SH-SY5Y (cell line): ENCODE measurements at regions not wholly inside any gene's neighbourhood (a gene's known extent, or its start where the extent isn't known, plus 50 kb on each side); places are given as distances from the start of the nearest gene placed in this dataset.

Experiments
- GATA2 ChIP-seq: IDR thresholded peaks from 2 replicates; pipeline ENCODE4 v1.6.1; 2011; ENCODE audit warnings: mild to moderate bottlenecking, low read depth, low read length
- GATA3 ChIP-seq: IDR thresholded peaks from 2 replicates; pipeline ENCODE4 v1.6.1; 2011; ENCODE audit warnings: low read depth, mild to moderate bottlenecking, low read length, moderate library complexity

DNA sequence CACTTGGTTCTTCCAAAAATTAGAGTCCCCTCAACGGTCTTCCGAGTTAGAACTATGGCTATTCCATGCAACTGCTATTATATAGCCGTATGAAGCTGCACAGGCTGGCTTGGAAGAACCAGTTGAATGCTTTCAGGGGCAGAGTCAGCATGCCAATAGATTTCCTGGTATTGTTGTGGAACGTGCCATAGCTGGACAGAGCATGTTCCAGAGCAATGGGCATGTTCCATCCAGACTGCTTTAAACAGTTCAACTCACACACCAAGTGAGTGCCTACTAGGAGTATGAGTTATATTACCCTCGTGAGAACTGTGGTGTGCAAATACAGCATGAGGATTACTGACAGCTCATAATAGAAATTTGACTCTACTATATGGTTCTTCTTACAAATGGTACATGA is 682.0 kb downstream of the SATB2 start:
- TF ChIP-seq GATA3 (no peak), GATA2 (no peak)

- TF ChIP-seq GATA3 (no peak), GATA2 (no peak)
Observed at GRCh38 chr2:198774576-198774975, 683.2 kb downstream of the SATB2 start.

DNA sequence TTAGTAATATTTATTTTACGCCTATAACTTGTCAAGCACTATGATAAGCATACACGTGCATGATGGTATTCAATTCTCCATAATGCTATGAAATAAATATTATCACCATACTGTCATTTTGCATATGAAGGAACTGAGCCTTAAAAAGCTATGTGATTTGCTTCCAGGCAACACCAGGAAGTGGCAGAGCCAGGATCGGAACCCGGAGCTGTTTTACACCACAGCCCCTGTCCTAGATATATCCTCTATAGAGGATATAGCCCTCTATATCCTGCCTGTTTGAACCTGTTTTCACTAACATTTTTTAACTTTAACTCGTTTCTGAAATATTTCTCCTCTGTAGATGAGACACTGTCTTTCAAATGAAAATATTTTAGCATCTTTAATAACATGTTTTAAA is 690.0 kb downstream of the SATB2 start:
- no peak for TF ChIP-seq GATA2

DNA sequence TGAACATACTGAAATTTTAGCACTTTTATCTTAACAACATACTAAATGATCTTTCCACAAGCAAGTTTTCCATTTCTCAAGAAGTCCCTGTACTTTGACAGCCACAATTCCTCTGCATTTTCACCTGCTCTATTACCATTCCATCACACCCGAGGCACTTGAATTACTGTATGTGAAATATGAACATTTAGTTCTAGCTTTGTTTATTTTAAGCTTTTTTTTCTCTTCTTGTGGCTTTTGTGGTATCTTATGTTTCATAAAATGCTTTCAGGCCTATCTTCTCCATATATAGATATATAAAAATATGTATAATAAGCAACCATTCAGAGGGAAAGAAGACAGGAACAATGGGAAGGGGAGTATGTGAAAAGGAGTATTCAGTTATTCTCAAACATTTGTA is 693.9 kb downstream of the SATB2 start:
- TF ChIP-seq GATA2 (no peak), GATA3 (no peak)

DNA sequence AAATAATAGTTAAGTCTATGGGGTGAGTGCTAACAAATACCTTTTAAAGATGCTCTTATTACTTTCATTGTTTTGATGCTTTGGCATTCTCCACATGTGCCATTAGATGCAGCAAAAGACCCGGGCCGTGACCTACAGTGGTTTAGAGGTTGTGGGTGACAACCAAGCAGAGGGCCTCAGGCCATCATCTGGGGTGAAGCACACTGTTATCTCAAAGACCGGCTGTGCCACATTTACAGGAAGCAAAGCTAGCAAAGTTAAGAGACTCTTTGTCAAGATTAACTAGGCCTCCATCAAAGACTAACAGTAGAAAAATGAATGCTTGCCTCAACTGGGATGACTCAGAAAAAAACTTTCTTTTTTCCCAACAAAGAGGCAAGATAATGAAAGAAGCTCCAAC is 695.3 kb downstream of the SATB2 start:
- TF ChIP-seq GATA2 (no peak), GATA3 (no peak)

GRCh38 chr2:198757069-198757468 is 700.7 kb downstream of the SATB2 start:
- TF ChIP-seq GATA3 (no peak), GATA2 (no peak)

GRCh38 chr2:198756166-198756565 is 701.6 kb downstream of the SATB2 start:
- TF ChIP-seq GATA2 (no peak), GATA3 (peak; percentile 63; the same call in 1 of the 2 replicates)

DNA sequence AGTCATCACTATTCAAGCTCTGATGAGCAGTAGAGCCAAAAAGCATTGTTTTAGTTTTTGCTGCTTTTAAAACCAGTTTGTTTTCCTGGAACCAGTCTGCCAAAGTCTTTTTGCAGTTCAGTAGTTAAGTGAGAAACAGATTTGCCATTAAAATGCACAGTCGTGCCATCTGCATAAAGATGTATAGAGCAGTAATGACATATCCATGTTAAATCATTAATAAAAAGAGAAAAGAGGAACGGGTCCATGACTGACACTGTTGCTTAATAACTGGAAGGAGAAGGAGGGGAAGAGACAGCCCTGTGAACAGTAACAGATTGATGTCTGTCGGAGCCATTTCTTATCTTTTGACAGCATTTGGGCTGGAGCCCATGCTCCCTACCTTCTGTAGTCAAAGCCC is 704.6 kb downstream of the SATB2 start:
- TF ChIP-seq GATA2 (no peak), GATA3 (no peak)

DNA sequence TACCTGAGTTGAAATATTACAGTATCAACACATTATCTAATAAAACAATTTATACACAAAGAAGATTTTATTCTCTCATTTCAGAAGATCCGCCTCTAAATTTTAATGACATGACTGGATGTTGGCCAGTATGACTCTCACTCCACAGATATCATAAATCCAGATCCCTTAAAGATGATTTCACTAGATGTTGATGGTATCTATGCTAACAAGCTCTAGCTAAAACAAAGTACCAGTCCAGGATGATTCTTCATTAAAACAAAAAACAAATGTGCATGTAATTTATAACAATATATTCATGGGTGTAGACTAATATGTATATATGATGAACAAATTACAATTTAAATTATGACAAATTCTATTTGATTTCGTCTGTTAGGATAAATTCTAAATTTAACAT is 708.4 kb downstream of the SATB2 start:
- TF ChIP-seq GATA3 (0 out of 2 replicates have a peak, but pooled peaks have one; percentile 18), GATA2 (no peak)

DNA sequence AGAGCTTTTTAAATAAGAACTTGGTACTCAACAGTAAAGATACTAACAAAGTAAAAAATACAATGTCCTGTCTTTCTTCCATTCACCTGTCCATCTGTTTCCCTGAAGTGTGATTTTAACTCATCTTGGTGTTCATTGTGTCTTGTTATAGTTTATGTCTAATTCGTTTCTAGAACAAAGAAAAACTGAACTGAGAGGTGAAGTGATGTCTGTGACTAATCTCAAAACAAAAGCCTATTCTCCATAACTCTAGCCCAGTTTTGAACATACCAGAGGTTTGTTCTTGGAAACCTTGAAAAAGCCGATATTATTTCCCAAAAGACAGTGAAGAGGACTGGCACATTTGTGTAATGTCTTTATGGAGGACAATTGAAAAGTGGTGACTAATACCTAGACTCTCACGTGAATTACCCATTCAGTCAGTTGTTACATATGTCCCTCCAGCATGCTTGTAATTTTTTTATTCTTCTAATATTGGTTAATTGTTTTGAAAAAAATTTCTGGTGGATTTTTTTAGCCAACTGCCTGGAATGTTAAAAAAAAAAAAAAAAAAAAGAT is 725.8 kb downstream of the SATB2 start:
- no peak for TF ChIP-seq GATA2
- no peak for TF ChIP-seq GATA3

- no peak for TF ChIP-seq GATA3
- no peak for TF ChIP-seq GATA2
Observed at GRCh38 chr2:198720266-198720665, 737.5 kb downstream of the SATB2 start.

DNA sequence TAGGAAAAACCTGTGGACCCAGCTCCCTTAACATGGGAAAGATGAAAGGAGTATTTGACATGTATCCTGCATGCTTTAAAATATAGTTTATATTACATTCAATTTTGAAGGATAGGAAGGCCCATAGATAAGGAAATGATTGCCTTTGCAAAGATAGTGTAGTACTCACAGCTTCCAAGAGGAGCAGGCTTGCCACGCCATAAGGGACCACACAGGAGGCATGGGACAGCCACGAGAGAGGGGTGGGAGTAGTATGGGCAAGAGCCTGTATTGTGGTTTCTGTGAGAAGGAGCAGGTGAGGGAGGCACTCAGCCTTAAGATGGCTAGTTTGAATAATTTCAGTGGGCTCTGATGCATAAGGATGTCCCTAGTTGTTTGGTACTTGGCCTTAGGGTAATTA is 740.3 kb downstream of the SATB2 start:
- TF ChIP-seq GATA3, result no peak
- TF ChIP-seq GATA2, result no peak

GRCh38 chr2:198715302-198715835 is 742.4 kb downstream of the SATB2 start:
- TF ChIP-seq GATA3 (no peak), GATA2 (no peak)

DNA sequence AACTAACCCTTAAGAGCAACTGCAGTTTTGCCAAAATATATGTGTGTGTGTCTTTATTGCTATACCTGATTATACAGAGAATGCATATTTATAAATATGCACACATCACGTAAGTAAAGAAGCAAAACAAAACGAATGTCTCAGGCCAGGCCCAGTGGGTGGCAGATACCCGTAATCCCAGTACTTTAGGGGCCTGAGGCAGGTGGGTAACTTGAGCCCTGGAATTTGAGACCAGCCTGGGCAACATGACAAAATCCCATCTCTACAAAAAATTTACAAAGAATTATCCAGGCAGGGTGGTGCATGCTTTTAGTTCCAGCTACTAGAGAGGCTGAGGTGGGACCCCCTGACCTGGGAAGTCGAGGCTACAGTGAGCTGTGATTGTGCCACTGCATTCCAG is 745.3 kb downstream of the SATB2 start:
- TF ChIP-seq GATA2, result no peak
- TF ChIP-seq GATA3, result no peak

GRCh38 chr2:198711484-198711883 is 746.3 kb downstream of the SATB2 start:
- TF ChIP-seq GATA2 (no peak), GATA3 (no peak)

DNA sequence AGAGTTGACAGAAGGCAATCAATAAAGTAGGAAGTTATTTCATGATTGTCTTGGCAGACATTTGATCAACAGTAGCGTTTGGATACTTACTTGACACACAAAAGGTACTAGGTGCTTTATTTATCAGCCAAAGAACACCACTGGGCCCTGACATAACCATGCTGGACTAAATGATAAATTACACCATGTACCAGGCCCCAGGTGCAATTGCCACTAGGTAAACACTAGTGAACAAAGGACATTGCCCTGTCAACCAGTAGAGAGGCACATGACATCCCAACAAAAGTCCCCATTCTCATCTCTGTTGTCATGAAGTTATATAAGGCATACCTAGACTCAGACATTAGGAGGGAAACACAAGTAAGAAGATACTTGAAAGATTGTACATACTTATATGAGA is 747.2 kb downstream of the SATB2 start:
- no peak for TF ChIP-seq GATA2
- no peak for TF ChIP-seq GATA3
